ENCODE measurements at regions not wholly inside any gene's neighbourhood (a gene's known extent, or its start where the extent isn't known, plus 50 kb on each side); places are given as distances from the start of the nearest gene placed in this dataset.
"Not testable (repeated sequence)": the region's sequence is repeated elsewhere in the genome, so short reads cannot be mapped to it uniquely, and the experiment has no call there.

DNA sequence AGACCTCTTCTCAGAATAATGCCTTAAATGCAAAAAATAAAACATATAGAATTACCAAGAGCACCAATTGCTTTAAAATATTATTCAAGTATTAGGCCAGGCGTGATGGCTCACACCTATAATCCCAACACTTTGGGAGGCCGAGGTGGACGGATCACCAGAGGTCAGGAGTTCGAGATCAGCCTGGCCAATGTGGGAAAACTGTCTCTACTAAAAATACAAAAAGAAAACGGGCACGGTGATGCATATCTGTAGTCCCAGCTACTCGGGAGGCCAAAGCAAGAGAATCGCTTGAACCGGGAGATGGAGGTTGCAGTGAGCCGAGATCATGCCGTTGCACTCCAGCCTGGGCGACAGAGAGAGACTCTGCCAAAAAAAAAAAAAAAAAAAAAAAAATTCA is 55.4 kb upstream of the RAB6C start:
- not testable (repeated sequence) for H3K36me3 ChIP-seq (ENCODE audit: control insufficient read depth, insufficient read depth, low read length); H3K9me3 ChIP-seq (ENCODE audit: control insufficient read depth, insufficient read depth, low read length); H3K9ac ChIP-seq (ENCODE audit: low read depth, low read length); H3K27ac ChIP-seq (ENCODE audit: low read depth, low read length); H3K4me3 ChIP-seq (ENCODE audit: low read depth, low read length); H3K4me1 ChIP-seq (ENCODE audit: control insufficient read depth, insufficient read depth, low read length)
- H3K27me3 ChIP-seq (ENCODE audit: control insufficient read depth, insufficient read depth, low read length), result peaks cover 16% of the 10 kb centered on the region

DNA sequence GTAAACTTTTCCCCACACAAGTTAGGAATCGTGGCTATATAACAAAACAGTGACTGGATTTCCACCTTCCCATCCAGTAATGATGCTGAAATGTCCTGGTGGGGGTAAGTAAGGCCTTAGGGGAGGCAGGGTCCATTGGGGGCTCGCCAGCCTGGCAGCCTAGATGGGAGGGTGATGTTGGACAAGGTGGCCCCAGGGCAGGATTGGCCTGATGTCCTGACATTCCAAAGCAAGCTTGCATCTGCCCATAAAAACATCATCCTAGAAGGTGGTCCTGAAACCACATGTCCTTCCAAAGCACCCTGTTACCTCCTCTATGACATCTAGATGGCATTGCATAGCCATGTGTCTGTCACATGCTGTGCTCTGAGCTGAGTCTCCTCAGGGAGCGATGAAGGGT is 54.1 kb upstream of the RAB6C start:
- no peak overlapping the region for H3K9ac ChIP-seq (ENCODE audit: low read depth, low read length)
- H3K4me3 ChIP-seq (ENCODE audit: low read depth, low read length), result no peak overlapping the region
- H3K27ac ChIP-seq (ENCODE audit: low read depth, low read length), result no peak overlapping the region
- H3K4me1 ChIP-seq (ENCODE audit: control insufficient read depth, insufficient read depth, low read length), result no peaks in the 10 kb centered on the region
- H3K27me3 ChIP-seq (ENCODE audit: control insufficient read depth, insufficient read depth, low read length), result peaks cover 16% of the 10 kb centered on the region
- no peaks in the 10 kb centered on the region for H3K36me3 ChIP-seq (ENCODE audit: control insufficient read depth, insufficient read depth, low read length)
- no peaks in the 10 kb centered on the region for H3K9me3 ChIP-seq (ENCODE audit: control insufficient read depth, insufficient read depth, low read length)

- no peaks in the 10 kb centered on the region for H3K9me3 ChIP-seq (ENCODE audit: control insufficient read depth, insufficient read depth, low read length)
- peaks cover 9% of the 10 kb centered on the region for H3K27me3 ChIP-seq (ENCODE audit: control insufficient read depth, insufficient read depth, low read length)
These were observed 51.8 kb upstream of the RAB6C start for GRCh38 chr2:129927696-129928095.

DNA sequence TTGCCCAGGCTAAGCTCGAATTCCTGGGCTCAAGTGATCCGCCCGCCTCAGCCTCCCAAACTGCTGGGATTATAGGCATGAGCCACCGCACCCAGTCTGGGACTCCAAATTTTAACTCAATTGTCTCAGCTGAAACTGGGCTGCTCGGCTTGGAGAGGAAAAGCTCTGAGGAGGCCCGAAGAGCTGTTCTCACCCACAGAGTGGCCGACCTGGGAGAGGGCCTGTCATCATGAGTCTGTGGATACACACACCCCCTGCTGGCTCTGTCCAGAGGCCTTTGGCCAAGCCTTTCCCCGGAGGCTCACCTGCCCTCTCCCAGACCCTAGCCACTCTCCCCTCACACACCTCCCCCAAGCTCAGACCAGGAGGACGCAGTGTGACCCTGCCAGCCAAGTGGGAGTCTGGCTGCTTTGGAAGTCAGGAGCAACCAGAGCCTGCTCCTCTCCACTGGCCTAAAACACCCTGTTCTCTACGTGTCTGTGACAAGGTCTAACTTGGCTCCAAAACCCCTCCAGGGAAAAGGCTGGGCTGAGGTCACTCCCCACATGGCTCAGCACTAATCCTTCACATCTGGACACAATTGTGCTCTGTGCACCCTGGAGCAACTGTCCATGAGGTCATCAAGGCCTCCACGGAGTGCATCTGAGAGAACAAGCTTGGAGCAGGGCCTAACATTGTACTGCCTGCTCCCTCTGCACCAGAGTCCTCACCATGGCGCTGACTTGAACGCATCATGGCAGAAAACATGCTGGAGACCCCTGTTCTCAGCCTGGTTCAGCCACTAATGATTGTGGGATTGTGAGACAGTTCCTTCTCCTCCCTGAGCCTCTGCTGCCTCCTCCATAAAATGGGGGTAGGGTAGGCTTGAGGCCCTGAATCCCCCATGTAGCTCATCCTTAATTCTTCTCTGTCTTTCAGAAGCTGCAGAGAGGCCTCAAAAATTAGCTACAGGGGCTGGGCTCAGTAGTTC is 49.9 kb upstream of the RAB6C start:
- no peaks in the 10 kb centered on the region for H3K4me1 ChIP-seq (ENCODE audit: control insufficient read depth, insufficient read depth, low read length)
- no peaks in the 10 kb centered on the region for H3K36me3 ChIP-seq (ENCODE audit: control insufficient read depth, insufficient read depth, low read length)
- peaks cover 13% of the 10 kb centered on the region for H3K27me3 ChIP-seq (ENCODE audit: control insufficient read depth, insufficient read depth, low read length)
- no peak overlapping the region for H3K9ac ChIP-seq (ENCODE audit: low read depth, low read length)
- no peak overlapping the region for H3K27ac ChIP-seq (ENCODE audit: low read depth, low read length)
- no peak overlapping the region for H3K4me3 ChIP-seq (ENCODE audit: low read depth, low read length)
- H3K9me3 ChIP-seq (ENCODE audit: control insufficient read depth, insufficient read depth, low read length), result no peaks in the 10 kb centered on the region

More at GRCh38 chr2:129927696-129928095, 51.8 kb upstream of the RAB6C start:
- H3K4me3 ChIP-seq (ENCODE audit: low read depth, low read length), result no peak overlapping the region
- H3K9ac ChIP-seq (ENCODE audit: low read depth, low read length), result no peak overlapping the region
- no peaks in the 10 kb centered on the region for H3K36me3 ChIP-seq (ENCODE audit: control insufficient read depth, insufficient read depth, low read length)
- H3K27ac ChIP-seq (ENCODE audit: low read depth, low read length), result no peak overlapping the region
- no peaks in the 10 kb centered on the region for H3K4me1 ChIP-seq (ENCODE audit: control insufficient read depth, insufficient read depth, low read length)
